Cardiac septum (tissue), 1 donor: ENCODE measurements at regions not wholly inside any gene's neighbourhood (a gene's known extent, or its start where the extent isn't known, plus 50 kb on each side); places are given as distances from the start of the nearest gene placed in this dataset.

Source experiments
- DNase-seq: peaks from one replicate; pipeline ENCODE4 v3.0.0-alpha.2; 2020; ENCODE audit warnings: low spot score
- intact Hi-C: fragments of 100-400 bp; cut with DNase I; formaldehyde crosslinking; loops from one replicate; pipeline ENCODE4 v1.14.0; 2022
- donor health status: DM: no; HTN: no; CAD: no.

DNA sequence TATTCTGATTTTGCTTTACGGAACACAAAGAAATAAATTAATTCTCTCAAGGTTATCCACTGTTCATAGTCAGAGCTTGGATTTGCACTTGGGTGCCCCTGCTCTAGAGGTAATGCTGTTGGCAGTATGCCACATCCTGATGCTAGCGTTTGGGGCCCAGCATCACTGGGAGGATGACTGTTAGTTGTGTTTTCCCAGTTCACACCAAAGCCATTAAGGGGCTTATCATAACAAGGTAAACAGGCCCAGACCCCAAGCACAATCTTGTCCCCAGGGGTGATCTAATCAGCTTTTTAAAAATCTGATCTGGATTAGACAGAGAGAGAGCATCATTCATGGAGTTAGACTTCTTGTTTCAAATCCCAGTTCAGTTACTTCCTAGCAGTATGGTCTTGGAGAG is 60.2 kb upstream of the PBX1 start:
- DNase-seq: no peak
- intact Hi-C loops: no loop called here

DNA sequence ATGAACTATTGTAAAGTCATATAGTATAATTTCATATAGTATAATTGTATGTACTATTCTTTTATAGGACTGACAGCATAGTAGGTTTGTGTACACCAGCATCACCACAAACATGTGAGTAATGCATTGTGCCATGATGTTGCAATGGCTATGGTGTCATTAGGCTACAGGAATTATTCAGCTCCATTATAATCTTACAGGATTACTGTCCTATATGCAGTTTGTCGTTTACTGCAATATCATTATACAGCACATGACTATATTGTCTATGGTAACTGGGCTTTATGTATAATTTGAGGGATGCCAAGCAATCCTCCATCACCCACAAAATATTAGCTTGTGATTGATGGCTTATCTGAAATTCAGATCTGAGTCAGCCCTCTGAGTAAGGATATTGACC is 54.2 kb upstream of the PBX1 start:
- intact Hi-C loops: no loop called here
- DNase-seq: no peak
